ENCODE measurements at regions not wholly inside any gene's neighbourhood (a gene's known extent, or its start where the extent isn't known, plus 50 kb on each side); places are given as distances from the start of the nearest gene placed in this dataset.

DNA sequence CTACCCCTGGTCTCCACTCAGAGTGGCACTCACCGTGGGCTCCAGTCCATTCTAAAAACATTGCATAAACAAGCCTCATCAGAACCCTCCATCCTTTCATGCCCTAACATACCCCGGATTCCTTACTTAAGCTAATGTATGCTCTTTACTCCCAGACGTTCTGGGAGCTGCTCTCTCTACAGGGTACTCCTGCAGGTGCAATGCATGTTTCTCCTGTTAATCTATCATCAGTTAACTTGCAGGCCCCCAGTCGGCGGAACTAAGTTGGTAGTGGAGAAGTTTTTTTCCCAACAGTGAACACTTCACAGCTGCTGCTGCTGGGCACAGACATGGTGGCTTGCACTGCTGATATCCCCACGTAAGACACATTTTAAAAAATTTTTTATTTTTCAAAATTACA, 161.6 kb upstream of the FAT1 start:
- Histone ChIP-seq H2AFZ (ENCODE audit: control insufficient read depth, low read length) (peak overlapping the region; percentile 16), H3K4me1 (ENCODE audit: control insufficient read depth, extremely low read depth, insufficient read depth, low read length) (peaks cover 41% of the 10 kb centered on the region), H3K9me3 (ENCODE audit: control insufficient read depth, low read depth, low read length) (no peaks in the 10 kb centered on the region), H3K4me3 (ENCODE audit: control insufficient read depth in 2 of 3, extremely low read depth in 1 of 3, insufficient read depth in 2 of 3, low read depth in 1 of 3, low read length in 3 of 3) (no peak overlapping the region), H4K20me1 (ENCODE audit: control insufficient read depth, extremely low read depth, insufficient read depth, low read length) (no peaks in the 10 kb centered on the region), H3K27me3 (ENCODE audit: control insufficient read depth, extremely low read depth, insufficient read depth, low read length) (no peaks in the 10 kb centered on the region), H3K9me1 (ENCODE audit: control insufficient read depth, extremely low read depth, insufficient read depth, low read length) (no peaks in the 10 kb centered on the region), H3K36me3 (ENCODE audit: control insufficient read depth in 2 of 2, extremely low read depth in 1 of 2, insufficient read depth in 2 of 2, low read length in 2 of 2) (no peaks in the 10 kb centered on the region), H3K27ac (ENCODE audit: control insufficient read depth, insufficient read depth, low read length) (no peak overlapping the region), H3K79me2 (ENCODE audit: control insufficient read depth, insufficient read depth, low read length) (no peaks in the 10 kb centered on the region), H3K4me2 (ENCODE audit: control insufficient read depth, extremely low read depth, insufficient read depth, low read depth, low read length) (no peak overlapping the region), H3K9ac (ENCODE audit: control insufficient read depth, extremely low read depth, insufficient read depth, low read length) (no peak overlapping the region)
- TF ChIP-seq EZH2 (IDR thresholded peaks at IDR 0.05; ENCODE audit: low read length), result no peak
- TF ChIP-seq, protein P1, sequence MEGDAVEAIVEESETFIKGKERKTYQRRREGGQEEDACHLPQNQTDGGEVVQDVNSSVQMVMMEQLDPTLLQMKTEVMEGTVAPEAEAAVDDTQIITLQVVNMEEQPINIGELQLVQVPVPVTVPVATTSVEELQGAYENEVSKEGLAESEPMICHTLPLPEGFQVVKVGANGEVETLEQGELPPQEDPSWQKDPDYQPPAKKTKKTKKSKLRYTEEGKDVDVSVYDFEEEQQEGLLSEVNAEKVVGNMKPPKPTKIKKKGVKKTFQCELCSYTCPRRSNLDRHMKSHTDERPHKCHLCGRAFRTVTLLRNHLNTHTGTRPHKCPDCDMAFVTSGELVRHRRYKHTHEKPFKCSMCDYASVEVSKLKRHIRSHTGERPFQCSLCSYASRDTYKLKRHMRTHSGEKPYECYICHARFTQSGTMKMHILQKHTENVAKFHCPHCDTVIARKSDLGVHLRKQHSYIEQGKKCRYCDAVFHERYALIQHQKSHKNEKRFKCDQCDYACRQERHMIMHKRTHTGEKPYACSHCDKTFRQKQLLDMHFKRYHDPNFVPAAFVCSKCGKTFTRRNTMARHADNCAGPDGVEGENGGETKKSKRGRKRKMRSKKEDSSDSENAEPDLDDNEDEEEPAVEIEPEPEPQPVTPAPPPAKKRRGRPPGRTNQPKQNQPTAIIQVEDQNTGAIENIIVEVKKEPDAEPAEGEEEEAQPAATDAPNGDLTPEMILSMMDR (optimal IDR thresholded peaks at IDR 0.05 in 1 of 3, IDR thresholded peaks at IDR 0.05 in 1 of 3, conservative IDR thresholded peaks at IDR 0.05 in 1 of 3; ENCODE audit: extremely low read depth in 1 of 3, insufficient read depth in 2 of 3, low read length in 3 of 3), result no peak
- DNase-seq (ENCODE audit: low read depth, low spot score) (no peak), FAIRE-seq (peak; percentile 39)
- dilution Hi-C loops (cut with MboI; ENCODE audit: extremely low pct_ligation_motif_present, low sequenced_read_pairs), result no loop called here

DNA sequence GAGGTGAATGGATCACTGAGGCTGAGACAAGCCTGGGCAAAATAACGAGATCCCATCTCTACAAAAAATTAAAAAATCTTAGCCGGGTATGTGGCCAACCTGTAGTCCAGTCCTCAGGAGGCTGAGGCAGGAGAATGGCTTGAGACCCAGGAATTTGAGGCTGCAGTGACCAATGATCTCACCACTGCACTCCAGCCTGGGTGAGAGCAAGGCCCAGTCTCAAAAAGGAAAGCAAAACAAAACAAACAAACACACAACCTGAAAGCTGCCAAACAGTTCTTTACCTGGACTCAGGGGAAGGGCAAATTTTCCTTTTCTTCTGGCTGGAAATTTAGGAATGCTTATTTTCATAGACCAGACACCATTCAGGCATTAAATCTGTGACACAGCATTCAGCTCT, 163.1 kb upstream of the FAT1 start:
- DNase-seq (ENCODE audit: low read depth, low spot score), result no peak
- H3K79me2 ChIP-seq (ENCODE audit: control insufficient read depth, insufficient read depth, low read length), result no peaks in the 10 kb centered on the region
- H3K36me3 ChIP-seq (ENCODE audit: control insufficient read depth in 2 of 2, extremely low read depth in 1 of 2, insufficient read depth in 2 of 2, low read length in 2 of 2), result no peaks in the 10 kb centered on the region
- H3K9ac ChIP-seq (ENCODE audit: control insufficient read depth, extremely low read depth, insufficient read depth, low read length), result peak overlapping the region; percentile 55
- peak overlapping the region; percentile 75 for H3K4me2 ChIP-seq (ENCODE audit: control insufficient read depth, extremely low read depth, insufficient read depth, low read depth, low read length)
- no peak for FAIRE-seq
- no peaks in the 10 kb centered on the region for H3K9me3 ChIP-seq (ENCODE audit: control insufficient read depth, low read depth, low read length)
- peaks cover 33% of the 10 kb centered on the region for H3K4me1 ChIP-seq (ENCODE audit: control insufficient read depth, extremely low read depth, insufficient read depth, low read length)
- H3K27me3 ChIP-seq (ENCODE audit: control insufficient read depth, extremely low read depth, insufficient read depth, low read length), result no peaks in the 10 kb centered on the region
- no peaks in the 10 kb centered on the region for H3K9me1 ChIP-seq (ENCODE audit: control insufficient read depth, extremely low read depth, insufficient read depth, low read length)
- peak overlapping the region in 2 of 3 experiments; percentile 36 for H3K4me3 ChIP-seq (ENCODE audit: control insufficient read depth in 2 of 3, extremely low read depth in 1 of 3, insufficient read depth in 2 of 3, low read depth in 1 of 3, low read length in 3 of 3)
- no peaks in the 10 kb centered on the region for H4K20me1 ChIP-seq (ENCODE audit: control insufficient read depth, extremely low read depth, insufficient read depth, low read length)
- dilution Hi-C loops (cut with MboI; ENCODE audit: extremely low pct_ligation_motif_present, low sequenced_read_pairs), result no loop called here
- peak overlapping the region; percentile 69 for H3K27ac ChIP-seq (ENCODE audit: control insufficient read depth, insufficient read depth, low read length)
- peak overlapping the region; percentile 42 for H2AFZ ChIP-seq (ENCODE audit: control insufficient read depth, low read length)
- no peak for TF ChIP-seq EZH2 (IDR thresholded peaks at IDR 0.05; ENCODE audit: low read length)
- TF ChIP-seq, protein P1 (optimal IDR thresholded peaks at IDR 0.05 in 1 of 3, IDR thresholded peaks at IDR 0.05 in 1 of 3, conservative IDR thresholded peaks at IDR 0.05 in 1 of 3; ENCODE audit: extremely low read depth in 1 of 3, insufficient read depth in 2 of 3, low read length in 3 of 3), result no peak
